IMR-90 (cell line): ENCODE measurements at regions not wholly inside any gene's neighbourhood (a gene's known extent, or its start where the extent isn't known, plus 50 kb on each side); places are given as distances from the start of the nearest gene placed in this dataset.

Source experiments
- ATAC-seq: fragments of 200-7000 bp; cut with Tn5 transposase; 2 replicates; pipeline ENCODE4 v1.9.1; 2020; ENCODE audit warnings: low read depth, mild to moderate bottlenecking, moderate library complexity
- BruUV-seq: library from RNA; stranded (reverse); fragments of 400-500 nt; replicated peaks from 2 replicates; lab custom pipeline; 2021; lab: Mats Ljungman, UMichigan
- CTCF ChIA-PET: fragments of 300-600 bp; formaldehyde crosslinking; extraction: SDS; loops from one replicate; lab custom pipeline; 2021; ENCODE audit warnings: antibody characterized with exemption; lab: Yijun Ruan, JAX
- POLR2A ChIA-PET: fragments of 300-600 bp; sonication (Branson Sonifier 250); formaldehyde crosslinking; loops from one replicate; lab custom pipeline; 2022; ENCODE audit warnings: antibody characterized with exemption; ENCODE audit not compliant: unreplicated experiment; lab: Charles Lee
- DNase-seq: peaks from one replicate; pipeline ENCODE4 v3.0.0; 2013
- H2AFZ ChIP-seq: replicated peaks from 2 replicates; pipeline ENCODE3; 2013; ENCODE audit warnings: low read length, mild to moderate bottlenecking; ENCODE audit not compliant: poor library complexity
- H2AK5ac ChIP-seq: 2 replicates; pipeline ENCODE4 v1.6.1; 2013; ENCODE audit warnings: low read depth, low read length, inconsistent platforms
- H2AK9ac ChIP-seq: replicated peaks from 2 replicates; pipeline ENCODE3; 2013; ENCODE audit warnings: mild to moderate bottlenecking, low read depth, low read length, moderate library complexity; ENCODE audit not compliant: poor library complexity
- H2BK120ac ChIP-seq: 2 replicates; pipeline ENCODE4 v1.6.1; 2013; ENCODE audit warnings: low read depth, low read length, inconsistent platforms
- H2BK15ac ChIP-seq: 3 replicates; pipeline ENCODE4 v1.6.1; 2013; ENCODE audit warnings: low read depth, low read length, inconsistent platforms
- H2BK20ac ChIP-seq: 2 replicates; pipeline ENCODE4 v1.6.1; 2013; ENCODE audit warnings: low read depth, mild to moderate bottlenecking, inconsistent platforms, low read length, moderate library complexity
- H2BK5ac ChIP-seq: 2 replicates; pipeline ENCODE4 v1.6.1; 2013; ENCODE audit warnings: mild to moderate bottlenecking, low read depth, low read length, inconsistent platforms; ENCODE audit not compliant: poor library complexity, severe bottlenecking
- H3K14ac ChIP-seq: replicated peaks from 2 replicates; pipeline ENCODE4 v1.6.1; 2013; ENCODE audit warnings: low read depth, low read length, inconsistent platforms
- H3K18ac ChIP-seq: 2 replicates; pipeline ENCODE4 v1.6.1; 2013; ENCODE audit warnings: low read depth, low read length, control low read depth
- H3K23ac ChIP-seq: 2 replicates; pipeline ENCODE4 v1.6.1; 2013; ENCODE audit warnings: low read depth, low read length, inconsistent platforms
- H3K27ac ChIP-seq: 2 replicates; pipeline ENCODE4 v1.5.1; 2013; ENCODE audit warnings: mild to moderate bottlenecking, control low read depth, low read length; ENCODE audit not compliant: insufficient read depth
- H3K27me3 ChIP-seq: 2 replicates; pipeline ENCODE4 v1.6.1; 2013; ENCODE audit warnings: low read length; ENCODE audit not compliant: control insufficient read depth, insufficient read depth
- H3K36me3 ChIP-seq: 2 replicates; pipeline ENCODE4 v1.6.1; 2013; ENCODE audit warnings: low read length, mixed read lengths; ENCODE audit not compliant: control insufficient read depth, insufficient read depth
- H3K4ac ChIP-seq: 2 replicates; pipeline ENCODE4 v1.6.1; 2013; ENCODE audit warnings: low read depth, low read length, inconsistent platforms
- H3K4me1 ChIP-seq: 2 replicates; pipeline ENCODE4 v1.6.1; 2013; ENCODE audit warnings: low read length, mixed read lengths; ENCODE audit not compliant: control insufficient read depth, insufficient read depth
- H3K4me2 ChIP-seq: 2 replicates; pipeline ENCODE4 v1.6.1; 2013; ENCODE audit warnings: low read depth, mild to moderate bottlenecking, control low read depth, low read length, moderate library complexity
- H3K4me3 ChIP-seq: 2 replicates; pipeline ENCODE4 v1.5.1; 2013; ENCODE audit warnings: low read depth, mild to moderate bottlenecking, control low read depth, low read length, moderate library complexity; ENCODE audit not compliant: insufficient read depth
- H3K56ac ChIP-seq: 2 replicates; pipeline ENCODE4 v1.6.1; 2013; ENCODE audit warnings: low read length, inconsistent platforms; ENCODE audit not compliant: insufficient read depth; ENCODE audit errors: extremely low read depth
- H3K79me1 ChIP-seq, 2 experiments: 2 replicates each; pipeline ENCODE4 v1.6.1; 2013; ENCODE audit warnings: low read length in 2 of 2, inconsistent platforms in 1 of 2, low read depth in 1 of 2
- H3K9ac ChIP-seq: 2 replicates; pipeline ENCODE4 v1.6.1; 2013; ENCODE audit warnings: low read depth, low read length, control low read depth
- H3K9me1 ChIP-seq: 2 replicates; pipeline ENCODE4 v1.6.1; 2013; ENCODE audit warnings: low read length, inconsistent platforms; ENCODE audit not compliant: insufficient read depth
- H3K9me3 ChIP-seq: 2 replicates; pipeline ENCODE4 v1.6.1; 2013; ENCODE audit warnings: low read length; ENCODE audit not compliant: control insufficient read depth, insufficient read depth
- H4K20me1 ChIP-seq: 2 replicates; pipeline ENCODE4 v1.6.1; 2013; ENCODE audit warnings: low read length, inconsistent platforms; ENCODE audit not compliant: insufficient read depth
- H4K5ac ChIP-seq: 2 replicates; pipeline ENCODE4 v1.6.1; 2013; ENCODE audit warnings: mild to moderate bottlenecking, low read depth, low read length, control low read depth
- H4K8ac ChIP-seq, 2 experiments: 2 replicates each; pipeline ENCODE4 v1.6.1; 2013; ENCODE audit warnings: low read depth in 2 of 2, low read length in 2 of 2, control low read depth in 1 of 2, inconsistent platforms in 1 of 2
- H4K91ac ChIP-seq: 2 replicates; pipeline ENCODE4 v1.6.1; 2013; ENCODE audit warnings: low read depth, low read length, inconsistent platforms; ENCODE audit not compliant: insufficient read depth
- BHLHE40 ChIP-seq: fragments of 150-350 bp; IDR thresholded peaks from 2 replicates; pipeline ENCODE4 v1.6.1; 2016; ENCODE audit warnings: mild to moderate bottlenecking, low read depth, low read length
- CEBPB ChIP-seq: IDR thresholded peaks from 2 replicates; pipeline ENCODE4 v1.6.1; 2012; ENCODE audit warnings: low read depth, low read length, improper control_type of control experiment
- CHD1 ChIP-seq: IDR thresholded peaks from 2 replicates; pipeline ENCODE4 v1.6.1; 2012; ENCODE audit warnings: low read depth, low read length, improper control_type of control experiment
- ELK1 ChIP-seq: fragments of 150-350 bp; IDR thresholded peaks from 2 replicates; pipeline ENCODE4 v1.6.1; 2016; ENCODE audit warnings: low read depth, mild to moderate bottlenecking, low read length, moderate library complexity, borderline replicate concordance
- MAZ ChIP-seq: IDR thresholded peaks from 2 replicates; pipeline ENCODE4 v1.6.1; 2012; ENCODE audit warnings: low read depth, mild to moderate bottlenecking, low read length, improper control_type of control experiment, moderate library complexity, borderline replicate concordance
- MXI1 ChIP-seq: IDR thresholded peaks from 2 replicates; pipeline ENCODE4 v1.6.1; 2012; ENCODE audit warnings: low read depth, mild to moderate bottlenecking, low read length, moderate library complexity, borderline replicate concordance
- NFE2L2 ChIP-seq: fragments of 150-350 bp; IDR thresholded peaks from 2 replicates; pipeline ENCODE4 v1.6.1; 2016; ENCODE audit warnings: low read depth, mild to moderate bottlenecking, low read length
- POLR2A ChIP-seq: IDR thresholded peaks from 2 replicates; pipeline ENCODE4 v1.6.1; 2012; ENCODE audit warnings: mild to moderate bottlenecking, low read depth, low read length
- RAD21 ChIP-seq: IDR thresholded peaks from 2 replicates; pipeline ENCODE4 v1.6.1; 2012; ENCODE audit warnings: low read length, improper control_type of control experiment
- RCOR1 ChIP-seq: IDR thresholded peaks from 2 replicates; pipeline ENCODE4 v1.6.1; 2012; ENCODE audit warnings: mild to moderate bottlenecking, low read length, improper control_type of control experiment; ENCODE audit not compliant: insufficient replicate concordance
- SMC3 ChIP-seq: fragments of 150-350 bp; IDR thresholded peaks from 2 replicates; pipeline ENCODE4 v1.6.1; 2016; ENCODE audit warnings: low read depth, mild to moderate bottlenecking, antibody characterized with exemption, low read length, moderate library complexity
- USF2 ChIP-seq: fragments of 150-350 bp; IDR thresholded peaks from 2 replicates; pipeline ENCODE4 v1.6.1; 2017; ENCODE audit warnings: mild to moderate bottlenecking, antibody characterized with exemption, low read length, low read depth
- WGBS, 2 experiments: methylation state at CpG; one replicate each; pipeline versions ENCODE4 v1.1.5 to v1.1.7; 2013; ENCODE audit warnings: missing lambda C conversion rate in 2 of 2; ENCODE audit not compliant: insufficient read length in 1 of 2; ENCODE audit errors: extremely low coverage in 2 of 2; 5-methylcytosine and 5-hydroxymethylcytosine counted together
- dilution Hi-C: fragments of 300-500 bp; cut with HindIII; formaldehyde crosslinking; loops from one replicate; pipeline ENCODE4 v1.14.3; 2018; ENCODE audit warnings: low sequenced_read_pairs; ENCODE audit not compliant: unreplicated experiment
- in situ Hi-C: fragments of 300-500 bp; cut with MboI; formaldehyde crosslinking; loops from 3 replicates; pipeline ENCODE4 v1.14.3; 2019; ENCODE audit warnings: low sequenced_read_pairs, inconsistent platforms, mixed read lengths
- intact Hi-C: fragments of 100-400 bp; cut with micrococcal nuclease; formaldehyde crosslinking; loops from 2 replicates; pipeline ENCODE4 v1.10.0; 2022
- TF ChIP-seq, protein P1 (sequence below): conservative IDR thresholded peaks from 2 replicates; pipeline ENCODE4 v1.5.1; 2012; ENCODE audit warnings: mild to moderate bottlenecking, low read depth, low read length, improper control_type of control experiment

GRCh38 chr16:59116744-59117143 lies 382.6 kb upstream of the GOT2 start:
- Histone ChIP-seq H3K4me1 (no peaks in the 10 kb centered on the region), H3K36me3 (no peaks in the 10 kb centered on the region), H2BK20ac (no peak overlapping the region), H3K18ac (no peak overlapping the region), H2BK5ac (no peak overlapping the region), H2BK15ac (no peak overlapping the region), H3K9ac (no peak overlapping the region), H3K9me3 (no peaks in the 10 kb centered on the region), H4K5ac (no peak overlapping the region), H3K79me1 (no peaks in the 10 kb centered on the region), H3K14ac (no peak overlapping the region), H3K27me3 (no peaks in the 10 kb centered on the region), H3K4me2 (no peak overlapping the region), H4K91ac (no peak overlapping the region), H3K4me3 (no peak overlapping the region), H2AK9ac (no peak overlapping the region), H2AFZ (no peak overlapping the region), H4K20me1 (no peaks in the 10 kb centered on the region), H4K8ac (no peak overlapping the region), H3K9me1 (no peaks in the 10 kb centered on the region), H2BK120ac (no peak overlapping the region), H3K27ac (no peak overlapping the region), H3K4ac (no peak overlapping the region), H3K23ac (no peak overlapping the region), H3K56ac (no peak overlapping the region), H2AK5ac (no peak overlapping the region)
- in situ Hi-C loops: no loop called here
- DNase-seq: no peak
- ATAC-seq: no peak
- BruUV-seq: no TSS peak
- dilution Hi-C loops: no loop called here
- 33% methylated on average over 1 of the region's 2 CpGs; no CpG with 5 or more reads in 1 of the 2 experiments for WGBS, 2 experiments
- CTCF ChIA-PET: no interaction called here
- POLR2A ChIA-PET: no interaction called here
- intact Hi-C loops: no loop called here
- no peak for TF ChIP-seq MAZ
- TF ChIP-seq POLR2A: no peak
- TF ChIP-seq RAD21: no peak
- no peak for TF ChIP-seq RCOR1
- TF ChIP-seq, protein P1, sequence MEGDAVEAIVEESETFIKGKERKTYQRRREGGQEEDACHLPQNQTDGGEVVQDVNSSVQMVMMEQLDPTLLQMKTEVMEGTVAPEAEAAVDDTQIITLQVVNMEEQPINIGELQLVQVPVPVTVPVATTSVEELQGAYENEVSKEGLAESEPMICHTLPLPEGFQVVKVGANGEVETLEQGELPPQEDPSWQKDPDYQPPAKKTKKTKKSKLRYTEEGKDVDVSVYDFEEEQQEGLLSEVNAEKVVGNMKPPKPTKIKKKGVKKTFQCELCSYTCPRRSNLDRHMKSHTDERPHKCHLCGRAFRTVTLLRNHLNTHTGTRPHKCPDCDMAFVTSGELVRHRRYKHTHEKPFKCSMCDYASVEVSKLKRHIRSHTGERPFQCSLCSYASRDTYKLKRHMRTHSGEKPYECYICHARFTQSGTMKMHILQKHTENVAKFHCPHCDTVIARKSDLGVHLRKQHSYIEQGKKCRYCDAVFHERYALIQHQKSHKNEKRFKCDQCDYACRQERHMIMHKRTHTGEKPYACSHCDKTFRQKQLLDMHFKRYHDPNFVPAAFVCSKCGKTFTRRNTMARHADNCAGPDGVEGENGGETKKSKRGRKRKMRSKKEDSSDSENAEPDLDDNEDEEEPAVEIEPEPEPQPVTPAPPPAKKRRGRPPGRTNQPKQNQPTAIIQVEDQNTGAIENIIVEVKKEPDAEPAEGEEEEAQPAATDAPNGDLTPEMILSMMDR: no peak
- TF ChIP-seq USF2: no peak
- TF ChIP-seq ELK1: no peak
- TF ChIP-seq CHD1: no peak
- no peak for TF ChIP-seq NFE2L2
- TF ChIP-seq SMC3: no peak
- no peak for TF ChIP-seq BHLHE40
- no peak for TF ChIP-seq CEBPB
- TF ChIP-seq MXI1: no peak
